Umbilical cord (tissue), 1 donor: ENCODE measurements at regions not wholly inside any gene's neighbourhood (a gene's known extent, or its start where the extent isn't known, plus 50 kb on each side); places are given as distances from the start of the nearest gene placed in this dataset.
"Not testable (repeated sequence)": the region's sequence is repeated elsewhere in the genome, so short reads cannot be mapped to it uniquely, and the experiment has no call there.

Source experiments
- DNase-seq: peaks from one replicate; pipeline ENCODE4 v3.0.0-alpha.2; 2015; ENCODE audit warnings: low spot score

DNA sequence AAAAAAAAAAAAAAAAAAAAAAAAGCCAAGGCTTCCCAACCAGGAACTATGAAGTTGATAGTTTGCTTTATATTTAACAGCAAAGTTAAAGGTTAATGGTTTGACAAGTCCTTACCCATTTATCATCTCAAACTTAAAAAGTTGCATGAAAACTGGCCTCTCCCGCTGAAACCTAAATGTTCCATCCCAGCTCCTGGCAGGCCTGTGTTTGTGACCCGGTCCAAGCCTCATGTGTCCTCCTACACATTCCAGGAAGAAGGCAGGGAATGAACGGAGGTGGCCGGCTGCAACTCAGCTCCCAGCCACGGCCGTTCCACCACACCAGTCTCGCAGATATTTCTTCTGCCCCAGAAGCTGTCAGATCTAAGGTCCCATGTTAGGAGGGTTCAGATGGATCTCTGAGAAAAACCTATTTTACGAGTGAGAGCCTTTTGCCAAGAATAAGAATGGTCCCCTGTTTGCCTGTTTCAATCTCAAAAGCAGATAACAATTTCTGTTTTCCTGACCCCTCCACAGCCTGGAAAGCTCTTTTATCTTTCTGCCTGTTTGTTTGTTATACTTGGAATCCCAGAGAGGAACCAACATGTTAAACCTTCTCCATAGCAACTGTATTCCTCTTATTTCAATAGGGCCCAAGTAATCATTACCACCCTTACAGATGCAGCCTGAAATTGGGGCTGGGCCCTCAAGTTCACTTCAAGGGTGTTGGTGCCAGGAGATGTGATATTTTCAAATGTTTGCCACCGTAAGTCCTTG is 56.5 kb downstream of the KCTD12 start:
- DNase-seq, result peak; percentile 66

GRCh38 chr13:76828316-76828741 is 57.9 kb downstream of the KCTD12 start:
- no peak for DNase-seq

- no peak for DNase-seq
Observed at GRCh38 chr13:76826527-76826926, 59.7 kb downstream of the KCTD12 start.

GRCh38 chr13:76825430-76825829 is 60.8 kb downstream of the KCTD12 start:
- DNase-seq, result peak; percentile 87

DNA sequence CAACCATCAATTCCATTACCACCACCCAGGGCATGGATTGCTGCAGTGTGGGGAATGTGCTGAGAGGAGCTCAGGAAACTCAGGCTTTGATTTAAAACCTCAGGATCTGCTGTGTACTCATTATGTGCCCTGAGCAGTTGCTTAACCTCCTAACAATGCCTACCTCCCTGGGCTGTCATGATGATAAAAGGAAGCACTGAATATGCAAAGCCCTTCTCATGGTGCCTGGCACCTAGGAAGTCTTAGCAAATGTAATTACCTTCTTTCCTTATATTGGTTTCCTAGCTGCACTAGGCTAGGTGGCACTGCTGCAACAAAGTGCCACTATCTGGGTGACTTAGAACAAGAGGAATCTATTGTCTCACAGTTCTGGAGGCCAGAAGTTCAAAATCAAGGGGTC is 62.2 kb downstream of the KCTD12 start:
- no peak for DNase-seq

GRCh38 chr13:76822698-76823267 is 63.4 kb downstream of the KCTD12 start:
- no peak for DNase-seq

- DNase-seq, result not testable (repeated sequence)
Observed at GRCh38 chr13:76821222-76821621, 65.0 kb downstream of the KCTD12 start.

GRCh38 chr13:76820759-76821158 is 65.4 kb downstream of the KCTD12 start:
- DNase-seq, result no peak

DNA sequence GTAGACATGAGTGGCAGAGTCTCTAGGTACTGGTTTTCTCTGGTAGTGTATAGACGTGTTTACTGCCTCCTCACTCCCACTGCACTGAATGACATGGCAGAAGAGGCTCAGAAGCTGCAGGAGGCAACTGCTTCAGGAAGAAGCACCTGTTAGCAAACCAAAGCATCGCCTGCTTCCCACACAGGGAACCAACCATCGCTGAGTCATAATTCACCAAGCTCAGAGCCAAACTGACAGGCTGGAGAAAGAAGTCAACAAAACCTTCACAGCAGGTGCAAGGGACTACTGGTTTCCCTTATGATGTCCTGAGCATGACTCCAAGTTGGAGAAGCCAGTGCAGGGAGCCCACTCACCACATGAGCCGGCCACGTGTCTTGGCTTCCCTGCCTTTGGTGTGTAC is 69.8 kb downstream of the KCTD12 start:
- DNase-seq, result no peak

DNA sequence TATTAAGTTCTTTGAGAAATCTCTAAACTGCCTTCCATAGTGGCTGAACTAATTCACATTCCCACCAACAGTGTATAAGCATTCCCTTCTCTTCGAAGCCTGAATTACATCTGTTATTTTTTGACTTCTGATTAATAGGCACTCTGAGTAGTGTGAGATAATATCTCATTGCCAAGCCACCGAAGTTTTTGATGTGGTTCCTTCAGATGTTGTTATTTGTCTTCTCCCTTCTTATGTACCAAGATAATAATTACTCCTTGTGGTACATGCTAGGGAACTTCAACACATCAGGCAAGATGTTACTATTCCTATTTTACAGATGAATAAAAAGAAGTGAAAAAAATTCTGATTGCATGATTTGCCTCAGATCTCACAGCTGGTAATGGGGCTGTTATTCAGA is 70.9 kb downstream of the KCTD12 start:
- DNase-seq, result no peak

- no peak for DNase-seq
Observed at GRCh38 chr13:76813891-76814290, 72.3 kb downstream of the KCTD12 start.

DNA sequence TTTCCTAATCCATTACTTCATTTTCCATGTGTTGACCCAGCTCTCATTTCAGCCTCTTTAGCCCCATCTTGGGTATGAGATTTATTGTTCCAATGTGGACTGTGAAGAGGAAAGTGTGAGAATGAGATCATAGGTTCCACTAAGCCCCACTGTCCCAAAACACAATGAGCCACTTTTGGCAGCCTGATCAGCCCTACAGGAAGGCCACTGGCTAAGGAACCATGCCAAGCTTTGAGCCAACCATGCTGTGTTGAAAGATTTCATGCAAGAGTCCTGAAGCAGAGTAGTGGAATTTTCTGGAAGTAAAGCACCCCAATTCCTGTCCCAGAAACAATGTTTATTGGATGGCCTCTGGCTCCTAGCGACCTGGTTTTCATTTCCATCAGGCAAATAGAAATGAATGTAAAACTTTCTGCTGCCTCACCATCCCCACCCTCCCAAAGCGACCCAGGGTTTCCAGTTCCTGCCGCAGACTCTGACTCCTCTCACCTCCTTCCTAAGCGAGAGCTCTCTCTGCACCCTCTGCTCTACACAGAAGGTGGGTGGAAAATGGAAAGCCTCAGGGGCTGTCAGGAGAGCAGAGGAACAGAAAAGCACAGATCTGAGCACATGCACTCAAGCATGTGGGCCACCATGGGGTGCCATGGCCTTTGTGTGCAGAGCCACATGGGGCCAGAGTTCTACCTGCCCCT is 73.1 kb downstream of the KCTD12 start:
- DNase-seq, result peak; percentile 54

DNA sequence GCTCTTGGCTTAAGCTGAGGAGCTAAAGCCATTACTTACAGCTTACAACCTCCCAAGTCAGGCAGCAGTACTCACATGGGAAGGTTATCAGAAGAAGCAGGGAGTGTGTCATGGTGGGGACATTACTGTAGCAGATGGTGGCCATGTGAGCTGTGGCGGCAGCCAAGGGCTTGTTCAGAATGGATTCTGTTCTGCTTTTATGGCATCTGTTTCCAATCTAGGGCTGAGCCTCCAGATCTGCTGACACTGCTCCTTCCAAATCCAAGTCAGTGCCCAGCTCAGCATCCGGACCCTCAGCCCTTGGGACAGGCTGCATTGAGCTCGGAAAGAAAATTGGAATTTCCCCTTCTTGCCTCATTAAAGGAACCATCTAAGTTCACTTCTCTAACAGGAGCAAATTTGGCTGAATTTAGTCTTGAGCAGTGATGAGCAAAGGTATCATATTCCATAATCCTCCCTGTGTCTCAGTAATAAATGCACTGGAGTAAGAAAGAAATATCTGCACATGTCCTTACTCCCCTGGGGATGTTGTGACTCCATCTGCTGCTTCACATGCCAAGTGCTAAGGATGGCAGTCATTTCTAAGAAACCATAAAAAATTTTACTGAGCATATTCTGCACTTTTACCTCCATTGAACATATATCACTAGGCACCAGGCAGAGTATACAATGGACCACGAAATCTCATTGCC is 73.9 kb downstream of the KCTD12 start:
- peak; percentile 61 for DNase-seq

GRCh38 chr13:76809389-76809788 is 76.8 kb downstream of the KCTD12 start:
- no peak for DNase-seq

DNA sequence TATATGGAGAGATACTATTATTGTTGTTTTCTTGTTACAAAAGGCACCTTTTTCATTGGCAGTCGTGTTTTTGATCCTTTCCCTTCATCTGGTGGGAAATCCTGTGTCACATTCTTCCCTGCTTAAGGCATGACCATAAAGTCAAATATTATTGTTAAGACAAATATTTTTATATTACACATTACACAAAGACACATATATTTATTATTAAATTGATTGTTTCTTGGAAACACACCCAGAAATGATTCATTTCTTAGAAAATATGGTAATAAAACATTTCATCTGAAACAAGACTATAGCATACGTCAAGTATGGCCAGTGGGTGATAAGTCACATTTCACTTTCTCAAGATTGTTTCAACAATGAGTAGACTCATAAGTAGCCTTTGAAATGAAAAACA is 77.3 kb downstream of the KCTD12 start:
- no peak for DNase-seq

DNA sequence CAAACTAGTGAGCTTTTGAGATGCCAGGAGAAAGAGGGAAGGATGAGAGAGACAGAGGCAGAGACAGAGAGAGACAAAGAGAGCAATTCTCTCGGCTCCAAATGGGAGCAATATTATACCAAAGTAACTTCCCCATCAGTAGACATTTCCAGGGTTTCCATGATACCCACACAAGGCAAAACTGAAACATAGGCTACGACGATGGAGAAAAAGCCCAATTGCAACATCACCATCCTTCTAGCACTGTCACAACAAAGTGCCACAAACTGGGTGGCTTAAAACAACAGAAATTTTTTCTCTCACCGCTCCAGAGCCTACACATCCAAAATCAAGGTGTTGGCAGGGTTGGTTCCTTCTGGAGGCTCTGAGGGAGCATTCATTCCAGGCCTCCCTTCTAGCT is 81.4 kb downstream of the KCTD12 start:
- no peak for DNase-seq

DNA sequence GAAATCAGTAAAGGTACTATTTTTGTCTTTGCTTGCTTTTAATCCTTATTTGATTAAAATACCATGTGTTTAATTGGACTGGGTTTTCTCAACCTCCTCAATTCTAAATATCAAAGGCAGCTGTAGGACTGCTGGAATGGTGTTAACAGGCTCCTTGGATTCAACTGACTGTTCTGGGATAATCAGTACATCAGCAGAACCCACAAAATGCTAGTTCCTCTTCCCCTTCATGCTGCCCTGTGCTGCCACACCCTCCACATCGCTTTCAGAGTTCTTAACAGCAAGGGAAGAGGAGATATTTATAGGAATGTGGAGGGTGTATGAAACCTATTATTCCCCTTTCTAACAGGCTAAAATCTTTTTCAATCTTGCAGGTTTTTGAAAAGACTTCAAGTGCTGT is 82.4 kb downstream of the KCTD12 start:
- no peak for DNase-seq

DNA sequence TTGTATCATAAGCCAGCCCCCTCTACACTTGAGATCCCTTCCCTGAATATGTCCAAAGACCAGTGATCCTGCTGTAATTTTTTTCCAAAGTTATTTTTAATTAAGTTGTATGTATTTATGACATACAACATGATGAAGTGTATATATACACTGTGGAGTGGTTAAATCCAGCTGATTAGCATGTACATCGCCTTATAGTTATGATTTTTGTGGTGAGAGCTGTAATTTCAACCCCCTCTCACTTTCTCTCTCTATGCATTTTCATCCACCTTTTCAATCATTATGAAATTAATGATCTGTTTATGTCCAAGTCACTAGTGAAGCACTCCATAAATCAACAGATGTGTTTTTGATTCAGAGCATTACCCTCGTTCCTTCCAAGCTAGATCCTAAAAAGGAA is 85.3 kb downstream of the KCTD12 start:
- DNase-seq, result no peak

GRCh38 chr13:76799696-76800095 is 86.5 kb downstream of the KCTD12 start:
- DNase-seq, result no peak

- DNase-seq, result no peak
Observed at GRCh38 chr13:76798037-76798436, 88.2 kb downstream of the KCTD12 start.

- no peak for DNase-seq
Observed at GRCh38 chr13:76797361-76797760, 88.8 kb downstream of the KCTD12 start.

- DNase-seq, result no peak
Observed at GRCh38 chr13:76796851-76797250, 89.4 kb downstream of the KCTD12 start.
